PFSK-1 (cell line): ENCODE measurements at regions not wholly inside any gene's neighbourhood (a gene's known extent, or its start where the extent isn't known, plus 50 kb on each side); places are given as distances from the start of the nearest gene placed in this dataset.

Source experiments
- FOXP2 ChIP-seq: optimal IDR thresholded peaks from 2 replicates; pipeline ENCODE3; 2011; ENCODE audit warnings: borderline replicate concordance, control low read depth, inconsistent platforms; ENCODE audit not compliant: insufficient read depth; ENCODE audit errors: extremely low read length, extremely low read depth
- POLR2AphosphoS5 ChIP-seq: IDR thresholded peaks from 2 replicates; pipeline ENCODE4 v1.6.1; 2012; ENCODE audit warnings: low read depth, mild to moderate bottlenecking, control low read depth, low read length, moderate library complexity
- SIN3A ChIP-seq: IDR thresholded peaks from 2 replicates; pipeline ENCODE4 v1.6.1; 2012; ENCODE audit warnings: mild to moderate bottlenecking, low read length, moderate library complexity, borderline replicate concordance; ENCODE audit not compliant: insufficient read depth
- TAF1 ChIP-seq: IDR thresholded peaks from 2 replicates; pipeline ENCODE4 v1.6.1; 2012; ENCODE audit warnings: low read length, control low read depth, borderline replicate concordance; ENCODE audit not compliant: insufficient read depth
- TF ChIP-seq, protein P1 (sequence below), 2 experiments: IDR thresholded peaks; 2 replicates each; pipeline versions ENCODE4 v1.6.1 to v1.8.0; 2011 to 2012; ENCODE audit warnings: low read depth in 2 of 2, low read length in 2 of 2, control low read depth in 1 of 2, inconsistent platforms in 1 of 2, mild to moderate bottlenecking in 1 of 2, moderate library complexity in 1 of 2; ENCODE audit not compliant: insufficient read depth in 1 of 2

DNA sequence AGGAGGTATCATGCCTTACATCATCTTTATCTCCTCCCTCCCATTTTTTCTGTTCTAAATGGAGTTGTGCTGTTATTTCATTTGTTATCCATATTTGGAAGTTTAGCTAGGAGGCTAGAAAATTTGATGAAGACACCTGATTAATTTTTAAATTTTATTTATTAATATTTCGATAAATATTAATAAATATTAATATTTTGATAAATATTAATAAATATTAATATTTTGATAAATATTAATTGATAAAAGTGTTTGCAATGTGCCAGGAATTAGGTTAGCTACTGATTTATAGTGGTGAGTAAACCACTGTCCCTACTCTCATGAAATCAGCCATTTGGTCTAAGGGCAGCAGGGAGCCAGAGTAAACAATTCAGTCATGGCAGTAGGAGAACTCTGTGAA is 161.4 kb downstream of the GNAT3 start:
- no peak for TF ChIP-seq TAF1
- TF ChIP-seq FOXP2, result no peak
- TF ChIP-seq SIN3A, result no peak
- TF ChIP-seq, protein P1, sequence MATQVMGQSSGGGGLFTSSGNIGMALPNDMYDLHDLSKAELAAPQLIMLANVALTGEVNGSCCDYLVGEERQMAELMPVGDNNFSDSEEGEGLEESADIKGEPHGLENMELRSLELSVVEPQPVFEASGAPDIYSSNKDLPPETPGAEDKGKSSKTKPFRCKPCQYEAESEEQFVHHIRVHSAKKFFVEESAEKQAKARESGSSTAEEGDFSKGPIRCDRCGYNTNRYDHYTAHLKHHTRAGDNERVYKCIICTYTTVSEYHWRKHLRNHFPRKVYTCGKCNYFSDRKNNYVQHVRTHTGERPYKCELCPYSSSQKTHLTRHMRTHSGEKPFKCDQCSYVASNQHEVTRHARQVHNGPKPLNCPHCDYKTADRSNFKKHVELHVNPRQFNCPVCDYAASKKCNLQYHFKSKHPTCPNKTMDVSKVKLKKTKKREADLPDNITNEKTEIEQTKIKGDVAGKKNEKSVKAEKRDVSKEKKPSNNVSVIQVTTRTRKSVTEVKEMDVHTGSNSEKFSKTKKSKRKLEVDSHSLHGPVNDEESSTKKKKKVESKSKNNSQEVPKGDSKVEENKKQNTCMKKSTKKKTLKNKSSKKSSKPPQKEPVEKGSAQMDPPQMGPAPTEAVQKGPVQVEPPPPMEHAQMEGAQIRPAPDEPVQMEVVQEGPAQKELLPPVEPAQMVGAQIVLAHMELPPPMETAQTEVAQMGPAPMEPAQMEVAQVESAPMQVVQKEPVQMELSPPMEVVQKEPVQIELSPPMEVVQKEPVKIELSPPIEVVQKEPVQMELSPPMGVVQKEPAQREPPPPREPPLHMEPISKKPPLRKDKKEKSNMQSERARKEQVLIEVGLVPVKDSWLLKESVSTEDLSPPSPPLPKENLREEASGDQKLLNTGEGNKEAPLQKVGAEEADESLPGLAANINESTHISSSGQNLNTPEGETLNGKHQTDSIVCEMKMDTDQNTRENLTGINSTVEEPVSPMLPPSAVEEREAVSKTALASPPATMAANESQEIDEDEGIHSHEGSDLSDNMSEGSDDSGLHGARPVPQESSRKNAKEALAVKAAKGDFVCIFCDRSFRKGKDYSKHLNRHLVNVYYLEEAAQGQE (IDR thresholded peaks at IDR 0.05; ENCODE audit: insufficient read depth in 1 of 2, low read depth in 2 of 2, low read length in 2 of 2), result no peak
- TF ChIP-seq POLR2AphosphoS5, result no peak

DNA sequence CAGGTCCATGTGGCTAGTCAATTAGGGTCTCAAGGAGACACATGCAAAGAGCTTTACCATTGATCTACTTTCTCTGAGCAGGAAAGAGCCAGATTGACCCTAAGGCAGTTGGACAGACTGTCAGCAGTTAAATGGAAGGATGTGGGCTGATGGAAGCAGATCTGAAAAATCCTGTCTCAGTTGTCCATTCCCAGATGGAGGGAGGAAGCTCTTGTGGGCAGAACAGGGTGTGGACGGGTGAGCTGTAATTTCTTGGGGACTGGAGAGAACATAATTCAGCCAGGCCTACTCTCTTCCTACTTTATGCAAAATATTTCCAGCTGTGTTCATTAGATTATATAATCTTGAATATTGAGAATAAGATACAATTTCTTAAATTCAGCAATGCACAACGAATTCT is 163.6 kb downstream of the GNAT3 start:
- TF ChIP-seq, protein P1 (IDR thresholded peaks at IDR 0.05; ENCODE audit: insufficient read depth in 1 of 2, low read depth in 2 of 2, low read length in 2 of 2), result no peak
- no peak for TF ChIP-seq POLR2AphosphoS5

GRCh38 chr7:80347173-80347572 is 164.7 kb downstream of the GNAT3 start:
- no peak for TF ChIP-seq POLR2AphosphoS5
- TF ChIP-seq, protein P1 (IDR thresholded peaks at IDR 0.05; ENCODE audit: insufficient read depth in 1 of 2, low read depth in 2 of 2, low read length in 2 of 2), result no peak
- no peak for TF ChIP-seq TAF1
- no peak for TF ChIP-seq FOXP2
- no peak for TF ChIP-seq SIN3A

DNA sequence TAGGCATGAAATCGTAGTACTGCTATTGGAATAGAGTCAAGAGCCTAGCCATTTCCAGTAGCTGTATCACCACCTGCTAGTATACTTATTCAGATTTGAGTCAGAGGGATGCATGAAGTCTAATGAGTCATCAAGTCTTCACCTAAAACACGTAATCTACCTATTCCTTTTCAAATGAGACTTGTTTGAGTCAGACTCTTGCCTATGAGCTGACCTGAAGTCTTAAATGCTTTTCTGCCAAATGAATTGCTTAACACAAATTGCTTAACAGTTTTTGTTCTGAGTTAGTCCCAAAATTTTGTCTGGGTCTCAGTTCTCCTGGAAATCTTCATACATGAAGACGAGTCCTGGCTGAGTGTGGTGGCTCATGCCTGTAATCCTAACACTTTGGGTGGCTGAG is 165.2 kb downstream of the GNAT3 start:
- no peak for TF ChIP-seq TAF1
- TF ChIP-seq FOXP2, result no peak
- no peak for TF ChIP-seq SIN3A
- no peak for TF ChIP-seq POLR2AphosphoS5
- TF ChIP-seq, protein P1 (IDR thresholded peaks at IDR 0.05; ENCODE audit: insufficient read depth in 1 of 2, low read depth in 2 of 2, low read length in 2 of 2), result no peak

DNA sequence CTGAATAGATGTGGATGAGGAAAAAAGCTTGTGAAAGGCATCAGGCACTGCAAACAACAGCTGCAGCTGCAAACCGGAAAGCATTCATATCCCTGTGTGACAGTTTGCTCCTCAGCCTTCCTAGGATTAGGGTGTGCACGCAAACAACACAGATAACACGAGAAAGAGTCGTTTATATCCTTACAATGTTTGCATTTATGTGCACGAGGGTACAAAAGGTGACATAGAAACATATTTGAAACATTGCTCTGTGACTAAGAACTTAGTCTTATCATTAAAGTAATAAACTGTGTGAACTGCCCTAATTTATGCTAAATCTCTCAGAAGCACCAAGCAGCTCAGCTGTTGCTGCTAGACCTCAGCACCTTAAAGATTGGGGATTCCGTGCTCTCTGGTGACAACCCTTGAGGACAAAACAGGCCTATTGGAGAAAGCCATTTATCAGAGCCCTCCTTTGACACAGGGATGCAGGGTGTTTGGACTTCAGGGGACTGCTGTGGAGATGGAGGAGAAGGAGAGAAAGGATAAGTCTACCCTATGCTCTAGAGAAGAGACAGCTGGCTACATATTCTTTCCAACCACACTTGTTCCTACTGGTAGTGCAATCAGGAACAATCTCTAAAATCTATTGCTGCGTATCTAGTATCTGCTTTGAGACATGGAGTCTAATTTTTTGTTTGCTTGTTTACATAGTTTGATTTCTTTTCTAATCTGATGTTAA is 176.2 kb downstream of the GNAT3 start:
- TF ChIP-seq FOXP2 (no peak), TAF1 (no peak), POLR2AphosphoS5 (no peak), SIN3A (no peak)
- TF ChIP-seq, protein P1 (IDR thresholded peaks at IDR 0.05; ENCODE audit: insufficient read depth in 1 of 2, low read depth in 2 of 2, low read length in 2 of 2), result no peak
